IMR-90 (cell line): ENCODE measurements at regions not wholly inside any gene's neighbourhood (a gene's known extent, or its start where the extent isn't known, plus 50 kb on each side); places are given as distances from the start of the nearest gene placed in this dataset.

Experiments
- ATAC-seq: fragments of 200-7000 bp; cut with Tn5 transposase; 2 replicates; pipeline ENCODE4 v1.9.1; 2020; ENCODE audit warnings: low read depth, mild to moderate bottlenecking, moderate library complexity
- BruUV-seq: library from RNA; stranded (reverse); fragments of 400-500 nt; replicated peaks from 2 replicates; lab custom pipeline; 2021; lab: Mats Ljungman, UMichigan
- CTCF ChIA-PET: fragments of 300-600 bp; formaldehyde crosslinking; extraction: SDS; loops from one replicate; lab custom pipeline; 2021; ENCODE audit warnings: antibody characterized with exemption; lab: Yijun Ruan, JAX
- POLR2A ChIA-PET: fragments of 300-600 bp; sonication (Branson Sonifier 250); formaldehyde crosslinking; loops from one replicate; lab custom pipeline; 2022; ENCODE audit warnings: antibody characterized with exemption; ENCODE audit not compliant: unreplicated experiment; lab: Charles Lee
- DNase-seq: peaks from one replicate; pipeline ENCODE4 v3.0.0; 2013
- H2AFZ ChIP-seq: replicated peaks from 2 replicates; pipeline ENCODE3; 2013; ENCODE audit warnings: low read length, mild to moderate bottlenecking; ENCODE audit not compliant: poor library complexity
- H2AK5ac ChIP-seq: 2 replicates; pipeline ENCODE4 v1.6.1; 2013; ENCODE audit warnings: low read depth, low read length, inconsistent platforms
- H2AK9ac ChIP-seq: replicated peaks from 2 replicates; pipeline ENCODE3; 2013; ENCODE audit warnings: mild to moderate bottlenecking, low read depth, low read length, moderate library complexity; ENCODE audit not compliant: poor library complexity
- H2BK120ac ChIP-seq: 2 replicates; pipeline ENCODE4 v1.6.1; 2013; ENCODE audit warnings: low read depth, low read length, inconsistent platforms
- H2BK15ac ChIP-seq: 3 replicates; pipeline ENCODE4 v1.6.1; 2013; ENCODE audit warnings: low read depth, low read length, inconsistent platforms
- H2BK20ac ChIP-seq: 2 replicates; pipeline ENCODE4 v1.6.1; 2013; ENCODE audit warnings: low read depth, mild to moderate bottlenecking, inconsistent platforms, low read length, moderate library complexity
- H2BK5ac ChIP-seq: 2 replicates; pipeline ENCODE4 v1.6.1; 2013; ENCODE audit warnings: mild to moderate bottlenecking, low read depth, low read length, inconsistent platforms; ENCODE audit not compliant: poor library complexity, severe bottlenecking
- H3K14ac ChIP-seq: replicated peaks from 2 replicates; pipeline ENCODE4 v1.6.1; 2013; ENCODE audit warnings: low read depth, low read length, inconsistent platforms
- H3K18ac ChIP-seq: 2 replicates; pipeline ENCODE4 v1.6.1; 2013; ENCODE audit warnings: low read depth, low read length, control low read depth
- H3K23ac ChIP-seq: 2 replicates; pipeline ENCODE4 v1.6.1; 2013; ENCODE audit warnings: low read depth, low read length, inconsistent platforms
- H3K27ac ChIP-seq: 2 replicates; pipeline ENCODE4 v1.5.1; 2013; ENCODE audit warnings: mild to moderate bottlenecking, control low read depth, low read length; ENCODE audit not compliant: insufficient read depth
- H3K27me3 ChIP-seq: 2 replicates; pipeline ENCODE4 v1.6.1; 2013; ENCODE audit warnings: low read length; ENCODE audit not compliant: control insufficient read depth, insufficient read depth
- H3K36me3 ChIP-seq: 2 replicates; pipeline ENCODE4 v1.6.1; 2013; ENCODE audit warnings: low read length, mixed read lengths; ENCODE audit not compliant: control insufficient read depth, insufficient read depth
- H3K4ac ChIP-seq: 2 replicates; pipeline ENCODE4 v1.6.1; 2013; ENCODE audit warnings: low read depth, low read length, inconsistent platforms
- H3K4me1 ChIP-seq: 2 replicates; pipeline ENCODE4 v1.6.1; 2013; ENCODE audit warnings: low read length, mixed read lengths; ENCODE audit not compliant: control insufficient read depth, insufficient read depth
- H3K4me2 ChIP-seq: 2 replicates; pipeline ENCODE4 v1.6.1; 2013; ENCODE audit warnings: low read depth, mild to moderate bottlenecking, control low read depth, low read length, moderate library complexity
- H3K4me3 ChIP-seq: 2 replicates; pipeline ENCODE4 v1.5.1; 2013; ENCODE audit warnings: low read depth, mild to moderate bottlenecking, control low read depth, low read length, moderate library complexity; ENCODE audit not compliant: insufficient read depth
- H3K56ac ChIP-seq: 2 replicates; pipeline ENCODE4 v1.6.1; 2013; ENCODE audit warnings: low read length, inconsistent platforms; ENCODE audit not compliant: insufficient read depth; ENCODE audit errors: extremely low read depth
- H3K79me1 ChIP-seq, 2 experiments: 2 replicates each; pipeline ENCODE4 v1.6.1; 2013; ENCODE audit warnings: low read length in 2 of 2, inconsistent platforms in 1 of 2, low read depth in 1 of 2
- H3K9ac ChIP-seq: 2 replicates; pipeline ENCODE4 v1.6.1; 2013; ENCODE audit warnings: low read depth, low read length, control low read depth
- H3K9me1 ChIP-seq: 2 replicates; pipeline ENCODE4 v1.6.1; 2013; ENCODE audit warnings: low read length, inconsistent platforms; ENCODE audit not compliant: insufficient read depth
- H3K9me3 ChIP-seq: 2 replicates; pipeline ENCODE4 v1.6.1; 2013; ENCODE audit warnings: low read length; ENCODE audit not compliant: control insufficient read depth, insufficient read depth
- H4K20me1 ChIP-seq: 2 replicates; pipeline ENCODE4 v1.6.1; 2013; ENCODE audit warnings: low read length, inconsistent platforms; ENCODE audit not compliant: insufficient read depth
- H4K5ac ChIP-seq: 2 replicates; pipeline ENCODE4 v1.6.1; 2013; ENCODE audit warnings: mild to moderate bottlenecking, low read depth, low read length, control low read depth
- H4K8ac ChIP-seq, 2 experiments: 2 replicates each; pipeline ENCODE4 v1.6.1; 2013; ENCODE audit warnings: low read depth in 2 of 2, low read length in 2 of 2, control low read depth in 1 of 2, inconsistent platforms in 1 of 2
- H4K91ac ChIP-seq: 2 replicates; pipeline ENCODE4 v1.6.1; 2013; ENCODE audit warnings: low read depth, low read length, inconsistent platforms; ENCODE audit not compliant: insufficient read depth
- BHLHE40 ChIP-seq: fragments of 150-350 bp; IDR thresholded peaks from 2 replicates; pipeline ENCODE4 v1.6.1; 2016; ENCODE audit warnings: mild to moderate bottlenecking, low read depth, low read length
- MAZ ChIP-seq: IDR thresholded peaks from 2 replicates; pipeline ENCODE4 v1.6.1; 2012; ENCODE audit warnings: low read depth, mild to moderate bottlenecking, low read length, improper control_type of control experiment, moderate library complexity, borderline replicate concordance
- dilution Hi-C: fragments of 300-500 bp; cut with HindIII; formaldehyde crosslinking; loops from one replicate; pipeline ENCODE4 v1.14.3; 2018; ENCODE audit warnings: low sequenced_read_pairs; ENCODE audit not compliant: unreplicated experiment
- in situ Hi-C: fragments of 300-500 bp; cut with MboI; formaldehyde crosslinking; loops from 3 replicates; pipeline ENCODE4 v1.14.3; 2019; ENCODE audit warnings: low sequenced_read_pairs, inconsistent platforms, mixed read lengths
- intact Hi-C: fragments of 100-400 bp; cut with micrococcal nuclease; formaldehyde crosslinking; loops from 2 replicates; pipeline ENCODE4 v1.10.0; 2022

DNA sequence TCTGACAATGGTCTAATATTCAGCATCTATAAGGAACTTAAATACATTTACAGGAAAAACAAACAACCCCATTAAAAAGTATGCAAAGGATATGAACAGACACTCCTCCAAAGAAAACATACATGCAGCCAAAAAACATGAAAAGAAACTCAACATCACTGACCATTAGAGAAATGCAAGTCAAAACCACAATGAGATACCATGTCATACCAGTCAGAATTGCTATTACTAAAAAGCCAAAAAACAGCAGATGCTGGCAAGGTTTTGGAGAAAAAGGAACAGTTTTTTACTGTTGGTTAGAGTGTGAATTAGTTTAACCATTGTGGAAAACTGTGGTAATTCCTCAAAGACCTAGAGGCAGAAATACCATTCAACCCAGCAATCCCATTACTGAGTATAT is 339.0 kb upstream of the ADGRB3 start:
- H2AFZ ChIP-seq = no peak overlapping the region
- no peak overlapping the region for H3K4ac ChIP-seq
- H3K4me2 ChIP-seq = no peak overlapping the region
- TF ChIP-seq MAZ (no peak), BHLHE40 (no peak)
- no peak overlapping the region for H2BK20ac ChIP-seq
- dilution Hi-C loops = no loop called here
- no peak overlapping the region for H2BK120ac ChIP-seq
- H3K27me3 ChIP-seq = no peaks in the 10 kb centered on the region
- H4K8ac ChIP-seq = no peak overlapping the region
- no peak overlapping the region for H2AK9ac ChIP-seq
- intact Hi-C loops = no loop called here
- no peak overlapping the region for H2BK5ac ChIP-seq
- ATAC-seq = no peak
- no peaks in the 10 kb centered on the region for H3K4me1 ChIP-seq
- no peak overlapping the region for H3K56ac ChIP-seq
- H3K9ac ChIP-seq = no peak overlapping the region
- no peaks in the 10 kb centered on the region for H3K79me1 ChIP-seq
- no TSS peak for BruUV-seq
- no peak overlapping the region for H3K27ac ChIP-seq
- DNase-seq = no peak
- H4K20me1 ChIP-seq = no peaks in the 10 kb centered on the region
- no peak overlapping the region for H4K91ac ChIP-seq
- no peak overlapping the region for H3K4me3 ChIP-seq
- CTCF ChIA-PET = no interaction called here
- in situ Hi-C loops = loop anchor here (25.0 kb wide), 1 partner anchor 109 kb away; no protein-coding TSS in a partner anchor
- no peak overlapping the region for H2BK15ac ChIP-seq
- H3K9me1 ChIP-seq = no peaks in the 10 kb centered on the region
- H4K5ac ChIP-seq = no peak overlapping the region
- POLR2A ChIA-PET = no interaction called here
- H3K9me3 ChIP-seq = peaks cover 11% of the 10 kb centered on the region
- H3K14ac ChIP-seq = no peak overlapping the region
- no peak overlapping the region for H2AK5ac ChIP-seq
- H3K18ac ChIP-seq = no peak overlapping the region
- H3K23ac ChIP-seq = no peak overlapping the region
- no peaks in the 10 kb centered on the region for H3K36me3 ChIP-seq
